IgD-negative memory B cell (primary cell): ENCODE measurements at regions not wholly inside any gene's neighbourhood (a gene's known extent, or its start where the extent isn't known, plus 50 kb on each side); places are given as distances from the start of the nearest gene placed in this dataset.

Source experiments
- H3K27ac Mint-ChIP-seq, 3 donors: one replicate each; pipeline ENCODE4 v1.8.0; 2020 to 2022; ENCODE audit warnings: mild to moderate bottlenecking in 3 of 3, mixed read lengths in 3 of 3, moderate library complexity in 1 of 3
- H3K27me3 Mint-ChIP-seq: one replicate; pipeline ENCODE4 v1.8.0; 2021; ENCODE audit warnings: mixed read lengths
- H3K36me3 Mint-ChIP-seq: one replicate; pipeline ENCODE4 v1.8.0; 2020; ENCODE audit warnings: mild to moderate bottlenecking, mixed read lengths
- H3K4me1 Mint-ChIP-seq, 3 donors: one replicate each; pipeline ENCODE4 v1.8.0; 2020 to 2022; ENCODE audit warnings: mixed read lengths in 3 of 3, mild to moderate bottlenecking in 1 of 3
- H3K4me3 Mint-ChIP-seq, 4 donors: one replicate each; pipeline ENCODE4 v1.8.0; 2020 to 2022; ENCODE audit warnings: mild to moderate bottlenecking in 4 of 4, mixed read lengths in 4 of 4, moderate library complexity in 3 of 4
- H3K9me3 Mint-ChIP-seq, 3 donors: one replicate each; pipeline ENCODE4 v1.8.0; 2020 to 2021; ENCODE audit warnings: mixed read lengths in 3 of 3, mild to moderate bottlenecking in 1 of 3

DNA sequence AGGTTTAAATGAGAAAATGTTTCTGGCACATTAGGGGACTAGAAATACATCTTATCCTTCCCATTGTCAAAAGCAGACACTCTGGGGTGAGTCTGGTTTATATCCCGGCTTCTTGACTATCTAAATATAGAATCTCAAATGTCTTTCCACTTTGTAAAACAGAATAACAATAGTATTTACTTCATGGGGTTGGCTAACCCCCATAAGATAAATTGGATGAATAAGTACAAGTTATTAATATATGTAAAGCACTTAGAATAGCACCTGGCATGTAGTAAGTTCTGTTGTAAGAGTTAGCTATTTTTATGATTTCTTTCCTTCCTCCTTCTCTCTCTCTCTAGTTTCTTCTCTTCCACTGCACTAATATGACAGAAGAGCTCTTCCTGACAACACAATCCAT lies 499.1 kb downstream of the INSC start:
- H3K27me3 Mint-ChIP-seq: no peaks in the 10 kb centered on the region

DNA sequence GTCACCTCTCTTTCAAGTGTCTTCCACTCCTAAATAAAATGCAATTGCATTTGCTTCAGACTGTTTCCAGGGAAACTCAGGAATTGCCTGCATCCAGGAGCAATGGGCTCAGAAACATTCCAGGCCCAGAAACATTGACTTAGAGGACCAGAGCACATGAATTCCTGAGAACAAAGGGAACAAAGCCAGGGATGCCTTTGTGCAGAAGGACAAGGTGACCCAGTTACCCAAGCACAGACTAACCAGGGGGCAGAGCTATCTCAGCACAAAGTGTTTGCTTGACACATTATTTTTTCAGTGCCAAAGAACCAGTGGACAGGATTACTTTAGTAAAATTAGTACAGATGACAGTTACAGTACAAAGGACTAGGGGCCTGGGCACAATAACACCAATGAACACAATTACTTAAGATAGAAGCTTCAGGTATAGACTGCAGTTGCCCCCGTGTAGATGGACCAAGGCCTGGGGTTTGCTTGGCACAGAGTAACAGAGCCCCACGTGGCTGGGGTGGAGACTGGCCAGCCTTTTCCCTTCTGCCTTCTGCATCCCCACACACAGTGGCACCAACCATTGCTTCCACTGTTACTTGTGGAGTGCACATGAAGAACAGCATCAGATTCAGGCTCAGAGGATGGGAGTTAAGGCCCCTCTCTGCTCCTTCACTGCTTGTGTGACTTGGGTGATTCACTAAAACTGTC lies 500.8 kb downstream of the INSC start:
- Mint-ChIP-seq H3K27ac (no peak overlapping the region), H3K36me3 (no peaks in the 10 kb centered on the region), H3K4me1 (no peaks in the 10 kb centered on the region), H3K4me3 (no peak overlapping the region), H3K27me3 (no peaks in the 10 kb centered on the region), H3K9me3 (peaks cover 0 to 11% (median 0%) of the 10 kb centered on the region in 3 donors)

More for the DNA sequence above, 499.1 kb downstream of the INSC start:
- H3K4me3 Mint-ChIP-seq: no peak overlapping the region
- H3K9me3 Mint-ChIP-seq: peaks cover 0 to 10% (median 0%) of the 10 kb centered on the region in 3 donors
- no peaks in the 10 kb centered on the region for H3K4me1 Mint-ChIP-seq
- H3K36me3 Mint-ChIP-seq: no peaks in the 10 kb centered on the region
- H3K27ac Mint-ChIP-seq: no peak overlapping the region

DNA sequence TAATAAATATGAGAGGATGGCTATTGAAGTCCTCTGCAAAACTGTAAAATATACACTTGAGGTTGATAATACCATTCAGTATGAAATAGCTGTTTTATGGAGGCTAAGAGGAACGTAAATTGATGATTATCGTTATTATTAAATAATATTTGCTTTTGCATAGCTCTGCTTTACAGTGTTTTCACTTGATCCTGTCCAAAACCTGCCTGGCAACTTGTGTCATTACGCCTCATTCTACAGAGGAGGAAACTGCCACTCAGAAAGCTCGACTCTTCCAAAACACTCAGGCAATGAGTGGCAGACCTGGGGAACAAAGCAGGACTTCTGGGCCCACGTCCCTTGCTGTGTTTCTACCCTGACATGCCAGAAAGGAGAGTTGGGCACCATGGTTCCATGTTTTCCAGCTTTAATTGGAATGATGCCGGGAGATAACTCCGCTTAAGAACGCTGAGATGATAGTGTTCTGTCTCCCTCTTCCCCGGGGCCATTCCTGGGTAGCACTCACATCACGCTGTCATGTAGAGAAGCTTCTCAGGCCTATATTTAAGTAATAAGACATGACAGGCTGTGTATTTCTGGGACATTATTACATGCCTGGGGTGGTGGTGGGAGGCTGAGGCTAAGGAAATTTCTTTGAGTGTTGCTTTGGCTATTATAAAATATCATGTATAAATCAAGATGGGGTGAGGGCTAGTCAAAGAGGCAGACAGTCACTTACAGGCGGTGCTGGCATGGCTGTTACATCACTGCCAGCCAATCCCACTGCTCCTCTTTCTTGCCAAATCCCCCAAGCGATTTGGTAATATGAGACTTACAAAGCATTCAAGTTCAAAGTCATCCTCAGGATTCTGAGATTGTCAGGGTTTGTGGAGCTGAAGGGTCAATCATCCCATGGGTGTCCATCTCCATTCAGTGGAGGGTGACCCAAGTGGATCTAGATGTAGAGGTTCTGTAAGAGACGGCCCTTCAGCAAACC lies 501.7 kb downstream of the INSC start:
- Mint-ChIP-seq H3K4me1 (no peaks in the 10 kb centered on the region), H3K36me3 (no peaks in the 10 kb centered on the region), H3K27me3 (no peaks in the 10 kb centered on the region), H3K4me3 (no peak overlapping the region), H3K27ac (no peak overlapping the region), H3K9me3 (peaks cover 0 to 11% (median 0%) of the 10 kb centered on the region in 3 donors)

DNA sequence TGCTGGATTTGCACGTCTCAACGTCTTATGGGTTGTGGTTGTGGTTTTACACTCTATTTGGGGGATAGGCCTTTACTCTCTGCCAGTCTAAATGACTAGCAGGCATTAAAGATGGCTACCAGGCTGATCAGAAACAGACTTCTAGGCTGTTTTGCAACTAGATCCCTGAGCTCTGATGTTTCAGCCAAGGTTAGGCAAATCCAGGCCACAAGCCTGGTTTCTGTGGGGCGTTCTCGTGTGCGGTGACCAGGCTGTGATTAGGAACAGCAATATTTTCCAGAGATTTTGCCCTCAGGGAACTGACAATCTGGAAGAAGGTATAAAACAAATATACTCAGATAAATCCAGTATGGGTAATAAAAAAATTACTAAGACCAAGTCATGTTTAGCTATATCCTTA lies 502.4 kb downstream of the INSC start:
- Mint-ChIP-seq H3K36me3 (no peaks in the 10 kb centered on the region), H3K4me1 (no peaks in the 10 kb centered on the region), H3K27me3 (no peaks in the 10 kb centered on the region), H3K27ac (no peak overlapping the region), H3K9me3 (peaks cover 0 to 11% (median 0%) of the 10 kb centered on the region in 3 donors), H3K4me3 (no peak overlapping the region)

DNA sequence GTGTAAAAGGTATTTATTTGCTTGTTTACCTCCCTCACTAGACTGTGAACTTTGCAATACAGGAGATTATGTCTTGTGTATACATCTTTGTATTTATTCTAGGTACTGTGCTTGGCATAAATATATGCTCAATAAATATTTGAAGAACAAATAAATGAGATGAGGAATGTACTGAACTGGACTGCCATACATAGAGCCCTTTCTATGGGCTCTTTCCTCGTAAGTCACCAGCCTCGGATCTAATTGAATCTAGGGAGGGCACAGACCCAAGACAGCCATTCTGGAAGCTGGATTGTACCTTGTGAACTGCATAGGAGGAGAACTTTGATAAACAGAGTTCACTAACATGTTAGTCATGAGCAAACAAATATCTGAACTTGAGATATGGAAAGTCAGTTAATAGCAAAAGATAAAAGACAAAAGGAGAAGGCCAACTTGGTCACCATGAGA lies 503.9 kb downstream of the INSC start:
- H3K27ac Mint-ChIP-seq: no peak overlapping the region

DNA sequence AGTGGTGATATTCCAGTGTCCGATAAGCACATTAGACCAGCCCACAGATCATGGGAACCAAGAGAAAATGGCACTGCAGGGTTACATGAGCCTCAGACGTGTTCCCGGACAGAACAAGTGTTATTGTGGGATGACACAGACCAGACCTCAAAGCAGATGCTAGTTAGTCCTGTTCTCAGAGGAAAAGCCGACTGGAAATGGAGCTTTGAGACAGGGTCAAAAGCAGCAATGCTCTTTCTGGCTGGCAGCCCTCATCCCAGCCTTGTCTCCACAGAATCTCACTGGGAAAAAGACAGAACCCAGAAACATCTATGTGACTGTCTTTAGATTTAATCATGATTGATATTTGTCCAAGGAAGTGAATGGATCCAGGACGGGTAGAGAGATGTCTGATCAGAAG lies 506.8 kb downstream of the INSC start:
- Mint-ChIP-seq H3K4me1 (no peaks in the 10 kb centered on the region), H3K4me3 (no peak overlapping the region), H3K27me3 (no peaks in the 10 kb centered on the region), H3K9me3 (peaks cover 0 to 9% (median 2%) of the 10 kb centered on the region in 3 donors), H3K27ac (peak overlapping the region in 1 of 3 donors; percentile 36), H3K36me3 (no peaks in the 10 kb centered on the region)

More for the DNA sequence above, 503.9 kb downstream of the INSC start:
- Mint-ChIP-seq H3K36me3 (no peaks in the 10 kb centered on the region), H3K9me3 (peaks cover 0 to 11% (median 0%) of the 10 kb centered on the region in 3 donors), H3K4me1 (no peaks in the 10 kb centered on the region), H3K27me3 (no peaks in the 10 kb centered on the region), H3K4me3 (no peak overlapping the region)

DNA sequence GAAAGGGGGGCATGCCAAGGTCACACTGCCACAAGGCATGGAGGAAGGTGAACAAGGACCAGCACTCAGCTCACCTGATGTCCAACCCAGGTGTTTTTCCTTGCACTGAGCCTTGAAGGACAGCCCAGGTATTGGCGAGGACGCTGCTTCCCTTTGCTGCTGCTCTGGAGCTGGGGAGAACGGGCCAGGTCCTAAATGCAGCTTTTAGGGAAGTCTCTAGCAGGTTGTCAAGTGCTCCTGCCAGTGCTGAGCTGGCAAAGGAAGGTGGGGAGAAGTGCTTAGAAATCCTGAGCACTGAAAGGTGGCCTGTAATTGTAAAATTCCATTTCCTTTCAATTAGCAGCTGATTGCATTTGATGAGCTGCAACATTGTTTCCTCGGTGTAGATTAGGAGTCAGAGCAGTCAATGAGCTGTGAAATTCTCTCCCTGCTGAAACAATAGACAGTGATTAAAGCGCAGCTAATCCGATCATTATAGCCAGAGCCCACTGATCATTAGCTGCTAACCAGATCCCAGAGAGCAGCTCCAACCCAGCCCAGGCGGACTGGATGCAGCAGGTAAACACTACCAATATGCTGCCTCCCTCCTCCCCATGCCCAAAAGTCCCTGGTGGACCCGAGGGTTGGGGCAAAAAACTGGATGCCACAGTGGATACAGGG lies 507.6 kb downstream of the INSC start:
- H3K4me1 Mint-ChIP-seq: no peaks in the 10 kb centered on the region
- peak overlapping the region in 1 of 3 donors; percentile 31 for H3K27ac Mint-ChIP-seq
- peaks cover 0 to 9% (median 2%) of the 10 kb centered on the region in 3 donors for H3K9me3 Mint-ChIP-seq
- H3K27me3 Mint-ChIP-seq: no peaks in the 10 kb centered on the region
- no peaks in the 10 kb centered on the region for H3K36me3 Mint-ChIP-seq
- no peak overlapping the region for H3K4me3 Mint-ChIP-seq

DNA sequence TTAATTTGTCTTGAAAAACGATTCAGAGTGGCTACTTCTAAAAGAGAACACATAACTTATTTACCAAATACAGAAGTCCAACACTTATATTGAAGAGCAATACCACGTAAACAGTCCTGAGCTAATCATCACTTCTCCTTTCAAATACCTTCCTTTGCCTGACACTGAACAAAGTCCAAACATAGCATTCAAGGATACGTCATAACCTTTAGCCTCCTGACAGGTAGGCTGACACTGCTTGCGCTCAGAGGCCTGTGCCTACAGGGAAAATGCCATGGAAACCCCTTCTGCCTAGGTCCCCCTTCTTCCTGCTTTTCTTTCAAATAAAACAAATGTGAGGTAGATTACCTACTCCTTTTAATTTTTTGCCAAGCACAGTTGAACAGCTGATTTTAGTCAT lies 510.0 kb downstream of the INSC start:
- Mint-ChIP-seq H3K4me1 (no peaks in the 10 kb centered on the region), H3K4me3 (no peak overlapping the region), H3K27me3 (no peaks in the 10 kb centered on the region), H3K9me3 (peaks cover 0 to 3% (median 2%) of the 10 kb centered on the region in 3 donors), H3K36me3 (no peaks in the 10 kb centered on the region), H3K27ac (no peak overlapping the region)

DNA sequence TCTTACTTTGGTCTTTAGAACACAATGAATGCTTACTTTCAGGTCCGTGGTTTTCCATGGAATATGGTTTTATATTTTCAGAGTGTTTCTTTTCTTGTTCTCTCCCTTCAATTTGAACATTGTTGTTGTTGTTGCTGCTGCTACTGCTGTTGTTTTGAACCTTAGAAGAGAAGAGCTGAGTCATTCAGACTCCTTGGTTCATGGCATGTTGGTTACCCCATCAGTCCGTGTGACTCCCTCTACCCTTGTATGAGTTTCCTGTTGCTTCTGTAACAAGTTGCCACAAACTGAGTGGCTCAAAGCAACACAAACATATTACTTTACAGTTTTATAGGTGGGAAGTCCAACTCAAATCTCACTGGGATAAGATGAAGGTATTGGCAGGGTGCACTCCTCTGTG lies 511.0 kb downstream of the INSC start:
- no peaks in the 10 kb centered on the region for H3K4me1 Mint-ChIP-seq
- H3K27me3 Mint-ChIP-seq: no peaks in the 10 kb centered on the region
- no peak overlapping the region for H3K27ac Mint-ChIP-seq
- no peaks in the 10 kb centered on the region for H3K36me3 Mint-ChIP-seq
- H3K9me3 Mint-ChIP-seq: peaks cover 0 to 3% (median 2%) of the 10 kb centered on the region in 3 donors
- no peak overlapping the region for H3K4me3 Mint-ChIP-seq

DNA sequence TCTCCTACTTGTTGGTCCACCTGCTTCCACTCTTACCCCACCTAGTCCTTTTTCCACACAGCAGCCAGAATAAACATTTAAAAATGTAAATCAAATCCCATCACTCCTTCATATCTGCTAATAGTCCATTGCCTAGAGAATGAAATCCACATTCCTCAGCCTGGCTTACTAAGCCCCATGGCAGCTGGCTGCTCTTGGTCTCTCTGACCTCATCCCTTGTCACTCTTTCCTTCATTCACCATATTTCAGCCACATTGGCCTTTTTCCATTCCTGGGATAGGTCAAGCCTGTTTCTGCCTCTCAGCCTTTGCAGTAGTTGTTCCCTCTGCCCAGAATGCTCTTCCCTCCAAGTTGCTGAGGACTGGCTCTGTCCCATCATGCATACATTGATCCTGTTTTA lies 512.8 kb downstream of the INSC start:
- Mint-ChIP-seq H3K36me3 (no peaks in the 10 kb centered on the region), H3K4me3 (no peak overlapping the region), H3K27me3 (no peaks in the 10 kb centered on the region), H3K4me1 (no peaks in the 10 kb centered on the region), H3K9me3 (peaks cover 0 to 3% (median 2%) of the 10 kb centered on the region in 3 donors), H3K27ac (no peak overlapping the region)

DNA sequence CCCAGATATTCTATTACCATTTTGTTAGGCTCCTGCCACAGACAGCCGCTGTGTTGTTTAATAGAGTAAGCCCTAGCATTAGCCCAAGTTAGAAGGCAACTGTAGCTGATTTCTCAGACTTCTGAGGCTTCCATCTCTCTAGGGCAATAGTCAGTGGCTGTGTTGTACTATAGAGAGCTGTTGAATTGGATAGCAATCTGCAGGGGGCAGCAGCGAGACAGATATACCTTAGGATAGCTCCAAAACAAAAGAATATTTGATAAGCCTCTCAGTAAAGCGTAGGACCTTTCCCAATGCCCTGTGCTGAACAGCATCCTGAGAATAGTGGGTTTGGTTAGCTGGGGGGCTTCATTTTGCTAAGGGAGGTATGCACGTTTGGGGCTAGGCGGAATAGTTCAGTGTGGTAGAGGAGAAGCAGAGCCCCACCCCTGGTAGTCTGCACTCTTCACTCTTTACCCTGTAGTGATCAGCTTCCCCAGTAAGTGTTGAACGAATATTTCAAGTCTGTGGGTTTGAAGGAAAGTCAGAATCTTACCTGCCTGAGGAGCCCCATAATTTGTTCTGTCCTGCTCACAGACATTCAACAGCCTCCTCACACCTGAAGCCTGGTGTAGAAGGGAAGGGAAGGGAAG lies 515.1 kb downstream of the INSC start:
- peaks cover 3% of the 10 kb centered on the region for H3K27me3 Mint-ChIP-seq

DNA sequence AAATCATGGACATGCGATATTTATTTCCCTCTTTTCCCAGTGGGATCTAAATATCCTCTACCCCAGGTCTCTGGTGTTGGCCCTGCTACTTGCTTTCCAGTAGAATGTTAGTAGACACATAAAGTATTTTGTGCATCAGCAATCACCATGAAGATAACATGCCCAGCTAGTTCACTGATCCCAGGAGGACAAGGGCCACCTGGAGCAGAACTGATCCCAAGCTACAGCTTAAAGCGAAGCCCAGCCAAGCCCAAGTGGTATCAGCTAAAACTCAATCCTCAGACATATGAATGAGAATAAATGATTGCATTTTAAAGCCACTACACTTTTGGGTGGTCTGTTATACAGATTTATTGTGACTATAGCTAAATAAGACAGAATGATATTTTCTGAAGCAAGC lies 516.2 kb downstream of the INSC start:
- Mint-ChIP-seq H3K36me3 (no peaks in the 10 kb centered on the region), H3K27ac (no peak overlapping the region), H3K9me3 (no peaks in the 10 kb centered on the region), H3K27me3 (peaks cover 3% of the 10 kb centered on the region), H3K4me3 (no peak overlapping the region), H3K4me1 (no peaks in the 10 kb centered on the region)

More for the DNA sequence above, 515.1 kb downstream of the INSC start:
- Mint-ChIP-seq H3K4me3 (no peak overlapping the region), H3K9me3 (peaks cover 0 to 2% (median 0%) of the 10 kb centered on the region in 3 donors), H3K4me1 (no peaks in the 10 kb centered on the region), H3K27ac (no peak overlapping the region), H3K36me3 (no peaks in the 10 kb centered on the region)

DNA sequence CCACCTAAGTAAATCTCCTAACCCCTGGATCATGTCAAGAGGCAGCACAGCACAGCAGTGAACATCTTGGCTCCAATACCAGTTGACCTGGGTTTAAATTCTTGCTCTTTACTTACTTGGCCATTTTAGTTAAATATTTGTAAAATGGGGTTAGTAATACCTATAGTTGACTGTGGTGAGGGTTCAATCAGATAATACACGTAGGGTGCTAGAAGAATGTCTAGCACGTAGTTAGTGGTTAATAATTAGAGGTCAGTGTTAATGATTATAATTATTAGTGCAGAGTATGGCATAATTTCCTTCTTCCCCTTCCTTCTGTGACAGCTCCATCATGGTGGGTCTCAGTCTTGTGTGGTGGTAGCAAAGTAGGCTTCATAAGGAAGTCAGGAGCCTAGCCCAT lies 520.8 kb downstream of the INSC start:
- Mint-ChIP-seq H3K36me3 (no peaks in the 10 kb centered on the region), H3K4me3 (no peak overlapping the region), H3K27ac (no peak overlapping the region), H3K27me3 (peaks cover 3% of the 10 kb centered on the region), H3K4me1 (no peaks in the 10 kb centered on the region), H3K9me3 (no peaks in the 10 kb centered on the region)

DNA sequence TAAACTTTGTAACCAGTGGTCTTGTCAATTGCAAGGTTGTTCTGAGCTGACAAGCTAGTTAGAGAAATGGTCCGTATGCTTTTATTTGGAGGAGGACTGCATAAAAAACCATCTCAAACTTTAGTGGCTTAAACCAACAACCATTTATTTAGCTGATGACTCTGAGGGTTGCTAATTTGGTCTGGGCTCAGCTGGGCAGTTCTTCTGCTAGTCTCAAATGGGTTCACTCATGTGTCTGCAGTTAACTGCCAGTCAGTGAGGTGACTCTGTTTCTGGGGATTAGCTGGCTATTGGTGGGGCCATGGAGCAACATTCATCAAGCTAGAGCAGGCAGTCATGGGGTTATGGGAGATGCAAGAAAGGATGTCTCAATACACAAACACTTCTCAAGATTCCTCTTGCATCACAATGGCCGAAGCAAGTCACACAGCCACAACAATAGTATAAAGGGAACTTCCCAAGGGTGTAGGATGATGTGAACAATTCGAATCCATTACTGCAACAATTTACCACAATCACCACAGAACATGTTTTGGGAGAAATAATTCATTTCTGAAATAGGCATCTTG lies 521.9 kb downstream of the INSC start:
- Mint-ChIP-seq H3K27ac (no peak overlapping the region), H3K4me3 (no peak overlapping the region), H3K36me3 (no peaks in the 10 kb centered on the region), H3K9me3 (no peaks in the 10 kb centered on the region), H3K4me1 (no peaks in the 10 kb centered on the region), H3K27me3 (peaks cover 3% of the 10 kb centered on the region)
